GM19240 (cell line): ENCODE measurements at regions not wholly inside any gene's neighbourhood (a gene's known extent, or its start where the extent isn't known, plus 50 kb on each side); places are given as distances from the start of the nearest gene placed in this dataset.
"Not testable (repeated sequence)": the region's sequence is repeated elsewhere in the genome, so short reads cannot be mapped to it uniquely, and the experiment has no call there.

ENCODE experiments used
- DNase-seq: peaks from one replicate; pipeline ENCODE4 v3.0.0; 2011; ENCODE audit warnings: low spot score; ENCODE audit not compliant: insufficient read length

DNA sequence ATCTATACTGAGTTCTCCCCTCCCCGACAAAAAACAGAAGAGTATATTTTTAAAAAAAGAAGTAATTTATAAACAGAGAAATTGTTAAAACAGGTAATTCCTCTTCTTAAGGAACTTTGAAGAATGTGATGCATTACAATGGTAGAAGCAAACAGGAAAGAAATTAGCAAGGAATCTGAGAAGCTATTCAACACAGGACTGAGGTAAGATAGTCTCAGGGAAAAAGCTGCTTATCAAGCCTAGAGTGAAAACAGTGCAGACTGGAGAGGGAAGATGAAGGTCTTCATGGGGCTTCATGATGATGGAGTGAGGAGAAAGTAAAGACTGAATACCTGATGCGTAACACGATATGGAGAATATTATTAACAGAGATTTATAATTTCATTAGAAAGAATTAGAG, 880.0 kb downstream of the SLC16A7 start:
- no peak for DNase-seq

DNA sequence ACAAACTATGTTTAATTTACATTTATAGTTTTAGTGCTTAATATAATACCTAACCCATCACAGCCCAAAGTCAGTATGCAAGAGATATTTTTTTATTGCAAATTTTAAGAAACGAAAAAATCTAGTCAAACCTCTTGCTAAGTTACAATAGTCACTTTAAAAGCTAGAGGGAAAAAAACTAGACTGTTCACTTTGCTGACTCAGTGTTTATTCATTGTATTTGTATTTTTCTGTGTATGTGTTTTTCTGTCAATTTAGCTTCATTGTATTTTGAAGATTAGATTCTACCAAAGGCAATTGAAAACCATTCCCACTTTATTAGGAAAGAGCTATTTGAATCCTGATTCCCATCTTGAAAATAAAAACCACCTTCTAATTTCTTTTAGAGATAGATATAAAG, 891.5 kb downstream of the SLC16A7 start:
- no peak for DNase-seq

DNA sequence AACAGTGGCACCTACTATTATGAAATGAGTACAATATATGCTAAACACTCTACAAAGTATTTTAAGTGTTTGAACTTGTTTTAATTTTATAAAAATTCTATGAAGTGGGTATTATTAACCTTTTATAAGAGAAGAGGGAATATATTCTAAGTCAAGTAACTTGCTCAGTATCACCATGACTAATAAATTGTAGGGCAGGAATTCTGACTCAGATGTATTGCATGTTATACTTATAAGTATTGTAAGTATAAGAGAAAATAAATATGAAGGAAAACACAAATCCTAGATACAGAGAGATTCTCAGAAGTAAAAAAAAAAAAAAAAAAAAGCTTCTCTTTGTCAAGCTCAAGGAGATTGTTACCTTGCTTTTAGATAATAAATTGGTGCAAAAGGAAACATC, 893.2 kb downstream of the SLC16A7 start:
- no peak for DNase-seq

DNA sequence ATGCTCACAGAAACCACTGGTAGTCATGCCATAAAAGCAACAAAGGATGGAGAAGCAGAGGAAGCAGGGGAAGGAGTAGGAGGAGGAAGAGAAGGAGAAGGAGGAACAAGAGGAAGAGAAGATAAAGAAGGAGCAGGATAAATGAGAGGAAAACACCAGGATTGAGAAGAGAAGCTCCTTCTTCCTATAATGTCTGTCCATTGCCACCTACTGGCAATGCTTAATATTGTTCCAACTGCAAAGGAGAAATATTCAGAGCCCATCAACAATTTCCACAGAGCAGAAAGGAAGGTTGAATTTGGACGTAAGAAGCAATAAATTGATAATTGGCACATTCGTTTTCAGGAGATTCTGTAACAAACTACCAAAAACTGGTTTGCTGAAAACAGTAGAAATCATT, 898.4 kb downstream of the SLC16A7 start:
- DNase-seq, result no peak

DNA sequence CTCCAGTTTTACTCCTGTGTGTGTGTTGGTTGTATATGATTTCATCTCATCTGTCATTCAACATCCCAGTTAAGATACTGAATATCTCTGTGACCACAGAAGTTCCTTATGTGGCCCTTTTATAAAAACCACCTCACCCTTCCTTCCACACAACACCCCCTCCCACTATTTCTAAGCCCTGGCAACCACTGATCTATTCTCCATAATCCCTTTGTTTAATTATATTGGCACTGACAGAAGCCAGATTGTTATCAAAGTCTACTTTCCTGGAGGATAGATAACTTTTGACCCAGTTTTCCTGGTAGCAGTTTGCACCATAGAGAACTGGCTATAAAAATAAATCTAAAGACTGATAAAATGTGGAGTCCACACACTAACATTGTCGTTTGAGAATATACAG, 902.8 kb downstream of the SLC16A7 start:
- DNase-seq, result no peak

DNA sequence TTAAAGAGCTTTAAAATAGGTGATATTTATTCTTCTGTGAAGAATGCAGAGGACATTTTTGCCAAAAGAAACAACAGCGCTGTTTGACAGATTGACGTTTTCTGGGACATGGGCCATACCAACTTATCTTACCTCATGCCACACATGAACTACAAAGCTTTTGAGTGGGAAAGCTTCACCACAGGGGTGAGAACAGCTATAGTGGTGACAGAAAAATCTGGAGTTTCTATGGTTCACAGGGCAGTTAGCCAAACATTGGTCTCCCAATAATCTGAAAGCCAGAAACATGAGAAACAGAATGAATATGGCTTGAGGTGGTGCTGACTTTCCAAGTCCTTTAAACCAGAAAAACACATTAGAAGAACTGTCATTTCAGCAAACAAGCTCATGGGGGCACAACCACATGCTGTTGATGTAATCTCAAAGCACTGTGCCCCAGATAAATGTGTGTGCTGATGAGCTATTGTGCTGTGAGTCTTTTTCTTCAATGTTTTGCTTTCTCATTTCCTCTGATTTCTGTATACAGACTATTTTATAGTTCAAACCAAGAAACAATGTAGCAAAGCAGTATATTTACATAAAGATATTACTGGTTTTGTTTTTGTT, 905.4 kb downstream of the SLC16A7 start:
- DNase-seq, result no peak

DNA sequence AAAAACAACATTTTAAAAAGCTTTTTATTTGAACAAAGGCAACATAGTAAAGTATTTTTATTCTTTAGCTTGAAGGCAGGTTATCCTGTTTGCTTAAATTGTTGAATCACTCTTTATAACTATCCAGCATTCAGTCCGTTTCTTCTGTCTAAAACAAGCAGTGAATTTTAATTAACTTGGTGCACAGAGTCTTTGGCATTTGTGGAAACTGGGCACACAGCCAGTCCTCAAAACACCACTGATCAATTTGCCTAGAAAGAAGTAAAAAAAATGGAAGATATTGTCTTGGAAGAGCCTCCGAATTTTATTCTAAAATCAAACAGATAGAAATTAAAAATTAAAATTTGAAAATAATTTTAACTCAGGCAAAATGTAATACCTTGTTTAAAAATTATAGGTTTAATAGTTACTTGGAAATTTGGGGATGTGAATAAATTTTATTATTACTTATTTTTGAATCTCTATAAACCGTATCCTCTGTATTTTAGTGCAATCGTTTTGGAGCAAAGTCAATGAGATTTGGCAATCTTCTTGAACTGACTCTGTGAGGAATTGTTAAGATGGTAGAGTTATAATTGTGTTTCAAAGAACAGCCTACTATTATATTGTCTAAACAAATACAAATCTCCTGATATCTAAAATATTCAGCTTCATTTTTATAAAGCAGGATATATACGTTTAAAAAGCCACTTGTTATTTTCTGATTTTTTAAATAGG, 927.0 kb downstream of the SLC16A7 start:
- no peak for DNase-seq

DNA sequence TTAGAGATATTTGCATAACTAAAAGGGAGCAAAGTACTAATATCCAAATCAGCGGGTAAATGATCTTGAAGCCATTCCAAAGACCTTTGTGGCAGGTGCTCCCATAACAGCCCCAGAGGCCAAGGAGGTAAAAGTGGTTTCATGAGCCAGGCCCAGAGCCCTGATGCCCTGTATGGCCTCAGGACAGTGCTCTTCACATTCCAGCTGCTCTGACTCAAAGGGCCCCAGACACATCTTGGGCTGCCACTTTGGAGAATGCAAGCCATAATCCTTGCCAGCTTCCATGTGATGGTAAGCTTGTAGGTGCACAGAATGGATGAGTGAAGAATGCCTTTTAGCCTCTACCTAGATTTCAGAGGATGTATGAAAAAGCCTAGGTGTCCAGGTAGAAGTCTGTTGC, 933.4 kb downstream of the SLC16A7 start:
- no peak for DNase-seq

DNA sequence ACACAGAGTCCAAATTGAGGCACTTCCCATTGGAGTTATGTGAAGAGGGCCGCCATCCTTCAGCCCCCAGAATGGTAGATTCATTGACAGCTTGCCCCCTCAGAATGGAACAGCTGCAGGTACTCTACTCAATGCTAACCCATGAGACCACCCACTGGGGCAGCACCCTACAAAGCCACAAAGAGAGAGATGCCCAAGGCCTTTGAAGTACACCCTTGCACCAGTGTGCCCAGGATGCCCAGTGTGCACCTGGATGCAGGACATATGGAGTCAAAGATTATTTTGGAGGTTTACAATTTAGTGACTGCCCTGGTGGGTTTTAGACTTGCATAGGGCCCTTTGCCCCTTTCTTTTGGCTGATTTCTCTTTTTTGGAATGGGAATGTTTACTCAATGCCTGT, 933.9 kb downstream of the SLC16A7 start:
- no peak for DNase-seq

DNA sequence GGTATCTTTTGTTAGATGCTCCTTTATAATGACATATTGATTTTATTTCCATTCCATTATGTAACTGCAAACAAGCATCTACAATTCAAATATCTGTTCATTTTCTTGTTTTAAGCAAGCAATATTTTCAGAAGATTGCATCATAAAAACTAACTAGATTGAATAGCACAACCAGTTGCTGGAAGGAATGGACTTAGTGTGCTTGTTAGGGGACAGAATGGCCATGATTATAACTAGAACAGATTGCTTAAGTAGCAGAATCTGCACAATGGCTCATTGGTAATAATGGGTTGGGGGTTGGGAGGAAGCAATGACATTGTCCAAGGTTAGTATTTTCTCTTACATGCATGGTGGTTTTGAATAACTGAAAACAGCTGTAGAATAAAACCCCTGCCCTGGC, 939.5 kb downstream of the SLC16A7 start:
- DNase-seq, result no peak

DNA sequence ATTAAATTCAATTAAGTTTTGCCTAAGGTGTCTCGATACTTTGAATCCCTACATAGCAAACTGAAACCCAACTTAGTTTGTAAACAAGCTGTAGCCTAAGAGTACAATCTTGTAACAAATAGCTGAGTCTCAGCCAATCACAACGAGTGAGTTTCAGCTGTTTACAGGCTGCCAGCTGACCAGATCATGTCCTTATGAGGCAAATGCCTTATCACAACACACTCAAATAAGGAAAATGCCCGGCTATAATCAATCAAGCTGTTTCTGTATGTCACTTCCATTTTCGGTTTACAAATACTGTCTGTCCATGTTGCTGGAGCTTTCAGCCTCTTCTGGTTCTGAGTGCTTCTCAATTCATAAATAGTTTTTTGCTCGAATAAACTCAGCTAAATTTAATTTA, 943.8 kb downstream of the SLC16A7 start:
- no peak for DNase-seq

DNA sequence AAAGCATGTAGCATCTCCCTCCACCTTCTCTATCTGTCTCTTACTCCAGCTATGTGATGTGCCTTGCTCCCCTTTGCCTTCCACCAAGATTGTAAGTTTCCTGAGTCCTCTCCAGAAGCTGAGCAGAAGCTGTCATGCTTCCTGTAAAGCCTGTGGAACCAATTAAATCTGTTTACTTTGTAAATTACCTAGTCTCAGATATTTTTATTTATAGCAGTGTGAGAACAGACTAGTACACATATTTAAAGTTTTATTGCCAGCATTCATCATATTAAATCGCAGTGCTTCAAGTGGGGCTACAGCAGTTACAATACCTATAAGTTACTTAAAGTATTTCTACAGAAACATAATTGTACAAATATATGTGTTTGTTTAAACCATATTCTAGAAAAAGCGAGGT, 973.1 kb downstream of the SLC16A7 start:
- DNase-seq, result no peak

DNA sequence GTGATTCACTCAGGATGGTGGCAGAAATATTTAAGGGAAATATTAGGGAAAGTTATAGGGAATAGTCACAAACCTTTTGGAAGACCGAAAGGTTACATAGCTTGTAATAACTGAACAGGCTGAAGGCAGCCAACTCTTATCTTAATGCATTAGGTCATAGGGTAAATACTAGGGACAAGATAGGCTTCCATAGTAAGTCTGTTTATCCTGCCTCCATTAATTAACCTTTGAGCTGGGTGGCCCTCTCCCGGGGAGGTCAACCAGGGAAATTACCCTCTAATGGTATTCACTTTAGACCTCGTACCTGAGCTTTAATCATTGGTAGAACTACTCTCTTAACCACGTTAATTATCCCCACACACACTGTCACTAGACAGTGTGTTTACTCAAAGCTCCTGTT, 981.8 kb downstream of the SLC16A7 start:
- DNase-seq, result no peak

DNA sequence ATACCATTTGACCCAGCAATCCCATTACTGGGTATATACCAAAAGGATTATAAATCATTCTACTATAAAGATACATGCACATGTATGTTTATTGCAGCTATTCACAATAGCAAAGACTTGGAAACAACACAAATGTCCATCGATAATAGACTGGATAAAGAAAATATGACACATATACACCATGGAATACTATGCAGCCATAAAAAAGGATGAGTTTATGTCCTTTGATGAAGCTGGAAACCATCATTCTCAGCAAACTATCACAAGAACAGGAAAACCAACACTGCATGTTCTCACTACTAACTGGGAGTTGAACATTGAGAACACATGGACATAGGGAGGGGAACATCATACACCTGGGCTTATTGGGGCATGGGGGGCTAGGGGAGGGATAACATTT, 991.8 kb downstream of the SLC16A7 start:
- not testable (repeated sequence) for DNase-seq

DNA sequence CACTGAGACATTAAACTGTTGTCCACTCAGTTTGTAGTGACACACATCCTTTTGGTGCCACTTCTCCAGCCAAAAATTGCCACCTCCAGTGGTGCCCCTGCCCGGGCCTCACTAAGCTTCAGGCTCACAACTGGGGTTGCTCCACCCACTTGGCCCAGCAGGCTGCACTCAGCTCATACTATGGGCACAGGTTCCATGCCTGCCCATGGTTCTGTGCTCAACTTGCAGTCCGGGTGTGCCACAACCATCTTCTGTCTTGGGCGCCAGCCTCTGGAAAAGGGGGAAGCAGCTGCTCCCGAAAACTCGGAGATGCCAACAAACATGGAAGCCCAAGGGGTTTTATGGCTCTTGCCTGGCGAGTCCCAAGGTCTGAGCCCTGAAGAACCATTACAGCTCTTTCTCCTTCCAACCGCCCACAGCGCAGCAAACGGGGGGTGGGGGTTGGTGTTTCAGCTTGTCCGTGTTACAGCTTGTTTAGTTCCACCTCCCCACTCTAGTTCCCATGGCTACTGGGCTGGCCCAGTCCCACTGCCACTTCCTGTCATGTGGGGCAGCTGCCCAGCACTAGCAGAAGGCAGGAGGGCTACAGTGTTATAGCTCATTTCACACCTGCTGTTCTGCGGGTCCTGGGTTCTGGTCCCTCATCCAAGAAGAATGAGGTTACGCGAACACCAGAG, 998.3 kb downstream of the SLC16A7 start:
- no peak for DNase-seq

DNA sequence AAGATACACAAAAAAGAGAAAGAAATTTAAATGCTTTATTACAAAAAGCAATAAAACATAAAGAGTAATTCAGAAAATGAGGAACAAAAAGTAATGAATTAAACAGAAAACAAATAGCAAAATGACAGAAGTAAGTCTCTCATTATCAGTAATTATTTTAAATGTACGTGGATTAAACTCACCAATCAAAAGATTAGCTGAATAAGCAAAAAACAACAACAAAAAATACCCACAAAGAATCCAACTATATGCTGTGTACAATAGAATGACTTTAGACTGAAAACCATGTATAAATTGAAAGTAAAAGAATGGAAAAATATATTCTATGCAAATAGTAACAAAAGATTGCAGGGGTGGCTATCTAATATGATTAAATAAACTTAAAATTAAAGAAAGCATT, 1006.8 kb downstream of the SLC16A7 start:
- DNase-seq, result no peak

DNA sequence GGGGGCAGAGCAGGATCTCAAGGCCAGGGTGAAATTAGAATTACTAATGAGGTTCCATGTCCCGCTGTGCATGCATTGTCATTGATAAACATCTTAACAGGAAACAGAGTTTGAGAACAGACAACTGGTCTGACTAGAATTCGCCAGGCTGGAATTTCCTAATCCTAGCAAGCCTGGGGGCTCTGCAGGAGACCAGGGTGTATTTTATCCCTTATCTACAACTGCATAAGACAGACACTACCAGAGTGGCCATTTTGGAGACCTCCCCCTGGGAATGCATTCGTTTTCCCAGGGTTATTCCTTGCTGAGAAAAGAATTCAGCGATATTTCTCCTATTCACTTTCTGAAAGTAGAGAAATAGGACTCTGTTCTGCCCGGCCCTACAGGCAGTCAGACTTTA, 1007.6 kb downstream of the SLC16A7 start:
- not testable (repeated sequence) for DNase-seq

DNA sequence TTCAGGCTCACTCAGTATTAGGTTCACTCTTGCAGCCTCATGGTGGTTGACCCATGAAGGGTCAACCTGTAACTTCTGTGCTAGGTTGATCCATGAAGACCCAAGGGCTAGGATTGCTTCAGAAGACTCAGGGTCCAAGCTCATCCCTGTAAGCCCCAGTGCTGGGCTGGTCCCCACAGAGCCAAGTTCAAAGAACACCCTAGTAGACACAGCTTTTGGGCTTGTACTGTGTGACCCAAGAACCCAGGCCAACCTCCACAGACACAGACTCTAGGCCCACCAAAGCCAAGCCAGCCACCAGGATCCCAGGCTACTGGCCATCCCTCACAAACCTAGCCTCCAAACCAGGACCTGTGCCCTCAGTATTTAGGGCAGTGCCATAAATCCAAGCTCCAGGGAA, 1020.6 kb downstream of the SLC16A7 start:
- DNase-seq, result no peak

DNA sequence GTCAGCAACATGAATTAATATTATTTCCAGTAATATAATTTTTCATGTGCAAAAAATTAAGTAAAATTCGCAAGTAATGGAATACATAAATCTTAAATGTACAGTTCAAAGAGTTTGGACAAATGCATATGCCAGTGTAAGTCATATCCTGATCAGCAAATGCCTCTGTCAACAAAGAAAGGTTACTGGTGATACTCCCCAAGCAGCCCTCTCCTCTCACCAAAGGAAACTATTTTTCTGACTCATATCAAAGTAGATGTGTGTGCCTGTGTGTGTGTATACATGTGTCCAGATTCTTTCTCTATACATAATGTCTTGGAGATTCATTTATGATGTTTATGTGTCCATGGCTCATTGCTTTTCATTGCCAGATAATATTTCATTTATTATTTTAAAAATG, 1035.0 kb downstream of the SLC16A7 start:
- DNase-seq, result no peak

DNA sequence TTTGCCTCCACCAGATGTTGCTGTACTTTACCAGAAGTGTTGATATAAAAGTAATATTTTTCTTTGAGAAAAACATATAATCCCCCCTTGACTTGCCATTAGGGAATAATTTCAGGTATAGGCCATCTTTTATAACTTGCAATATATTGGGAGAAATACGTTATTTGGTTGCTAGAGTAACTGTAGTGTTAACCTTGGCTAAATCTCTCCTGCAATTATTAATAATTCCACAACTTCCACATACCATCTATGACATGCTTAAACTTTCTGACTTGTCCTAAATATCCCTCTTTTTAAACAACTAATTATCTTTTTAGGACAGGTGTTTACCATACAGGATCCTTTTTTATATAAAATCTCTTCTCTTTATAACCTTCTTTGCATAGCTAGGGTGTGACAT, 1048.2 kb downstream of the SLC16A7 start:
- no peak for DNase-seq

DNA sequence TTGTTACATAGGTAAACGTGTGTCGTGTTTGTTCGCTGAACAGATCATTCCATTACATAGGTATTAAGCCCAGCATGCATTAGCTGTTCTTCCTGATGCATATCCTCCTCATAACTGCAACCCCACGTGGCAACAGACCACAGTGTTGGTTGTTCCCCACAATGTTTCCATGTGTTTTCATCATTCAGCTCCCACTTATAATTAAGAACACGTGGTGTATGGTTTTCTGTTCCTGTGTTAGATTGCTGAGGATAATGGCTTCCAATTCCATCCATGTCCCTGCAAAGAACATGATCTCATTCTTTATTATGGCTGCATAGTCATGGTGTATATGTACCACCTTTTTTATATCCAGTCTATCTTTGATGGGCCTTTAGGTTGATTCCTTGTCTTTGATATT, 1071.1 kb downstream of the SLC16A7 start:
- DNase-seq, result no peak

DNA sequence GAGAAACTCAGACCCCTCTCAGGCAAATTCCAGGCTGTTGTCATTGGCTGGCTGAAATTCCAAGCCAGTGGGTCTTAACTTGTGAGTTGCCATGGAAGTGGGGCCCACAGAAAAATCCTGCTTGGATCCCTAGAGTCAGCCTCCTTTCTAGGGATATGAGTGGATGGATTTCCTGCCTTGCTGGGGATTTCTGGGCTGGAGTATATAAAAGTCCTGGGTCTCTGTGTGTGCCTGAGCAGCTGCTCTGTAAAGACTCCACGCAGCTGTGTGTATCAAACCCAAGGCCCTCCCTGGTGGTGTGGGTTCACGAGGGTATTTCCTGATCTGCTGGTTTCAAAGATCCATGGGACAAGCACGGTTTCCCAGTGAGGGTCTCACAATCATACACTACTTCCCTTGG, 1077.1 kb downstream of the SLC16A7 start:
- no peak for DNase-seq
